Testis (tissue), 2 donors: ENCODE measurements at regions not wholly inside any gene's neighbourhood (a gene's known extent, or its start where the extent isn't known, plus 50 kb on each side); places are given as distances from the start of the nearest gene placed in this dataset.

ENCODE experiments used
- DNase-seq: peaks from one replicate; pipeline ENCODE4 v3.0.0-alpha.2; 2019
- H3K27ac ChIP-seq, 2 donors: fragments of 200-600 bp; sonication (generic); one replicate each; pipeline ENCODE4 v1.5.1; 2019
- H3K27me3 ChIP-seq: fragments of 200-600 bp; sonication (generic); one replicate; pipeline ENCODE4 v1.5.1; 2019
- H3K36me3 ChIP-seq: fragments of 200-600 bp; sonication (generic); one replicate; pipeline ENCODE4 v1.5.1; 2017; ENCODE audit warnings: low read depth; ENCODE audit errors: missing control alignments
- H3K4me1 ChIP-seq: fragments of 200-600 bp; sonication (generic); one replicate; pipeline ENCODE4 v1.5.1; 2019
- H3K4me3 ChIP-seq, 2 donors: fragments of 200-600 bp; sonication (generic); one replicate each; pipeline ENCODE4 v1.5.1; 2017 to 2019
- H3K9me3 ChIP-seq: fragments of 200-600 bp; sonication (generic); one replicate; pipeline ENCODE4 v1.5.1; 2017
- POLR2A ChIP-seq: fragments of 450-650 bp; IDR thresholded peaks from one replicate; pipeline ENCODE4 v1.6.1; 2017; ENCODE audit warnings: antibody characterized with exemption, mild to moderate bottlenecking, moderate library complexity
- WGBS, 2 donors: methylation state at CpG; one replicate each; pipeline ENCODE4 v1.1.5; 2018; 5-methylcytosine and 5-hydroxymethylcytosine counted together
- intact Hi-C: fragments of 100-400 bp; cut with DNase I; formaldehyde crosslinking; loops from one replicate; pipeline ENCODE4 v1.15.1; 2023; ENCODE audit warnings: low total_unique reads
- TF ChIP-seq, protein P1 (sequence below), 3 experiments: fragments of 450-650 bp in 2 of 3; fragments of 200-600 bp in 1 of 3; sonication (generic) in 1 of 3; IDR thresholded peaks; one replicate each; pipeline ENCODE4 v1.5.1; 2016 to 2019; ENCODE audit warnings: antibody characterized with exemption in 3 of 3, mild to moderate bottlenecking in 2 of 3, moderate library complexity in 1 of 3

DNA sequence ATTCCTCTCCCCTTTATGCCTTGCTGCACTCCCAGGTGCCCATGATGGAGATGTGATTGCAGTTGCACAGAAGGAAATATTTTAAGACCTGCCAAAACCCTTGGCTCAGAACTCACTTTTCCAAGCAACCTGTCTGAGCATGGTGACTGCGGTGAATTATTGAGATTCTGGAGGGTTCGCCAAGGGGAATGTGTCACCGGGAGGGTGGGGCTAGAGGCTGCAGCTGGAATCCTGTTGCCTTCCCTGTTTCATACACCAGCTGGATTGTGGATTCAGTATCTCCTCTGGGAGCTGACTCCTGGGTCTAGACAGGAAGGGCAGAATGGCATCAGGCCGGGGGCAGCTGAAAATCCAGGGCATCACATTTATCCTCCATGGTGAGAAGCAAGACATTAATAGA lies 527.2 kb downstream of the TMEM114 start:
- Histone ChIP-seq H3K4me3 (no peak overlapping the region), H3K9me3 (no peaks in the 10 kb centered on the region), H3K27ac (no peak overlapping the region), H3K27me3 (no peaks in the 10 kb centered on the region), H3K36me3 (no peaks in the 10 kb centered on the region), H3K4me1 (no peaks in the 10 kb centered on the region)
- intact Hi-C loops: no loop called here
- 59 to 73% methylated on average over 4 of the region's 4 CpGs for WGBS, 2 donors
- DNase-seq: no peak
- TF ChIP-seq, protein P1, sequence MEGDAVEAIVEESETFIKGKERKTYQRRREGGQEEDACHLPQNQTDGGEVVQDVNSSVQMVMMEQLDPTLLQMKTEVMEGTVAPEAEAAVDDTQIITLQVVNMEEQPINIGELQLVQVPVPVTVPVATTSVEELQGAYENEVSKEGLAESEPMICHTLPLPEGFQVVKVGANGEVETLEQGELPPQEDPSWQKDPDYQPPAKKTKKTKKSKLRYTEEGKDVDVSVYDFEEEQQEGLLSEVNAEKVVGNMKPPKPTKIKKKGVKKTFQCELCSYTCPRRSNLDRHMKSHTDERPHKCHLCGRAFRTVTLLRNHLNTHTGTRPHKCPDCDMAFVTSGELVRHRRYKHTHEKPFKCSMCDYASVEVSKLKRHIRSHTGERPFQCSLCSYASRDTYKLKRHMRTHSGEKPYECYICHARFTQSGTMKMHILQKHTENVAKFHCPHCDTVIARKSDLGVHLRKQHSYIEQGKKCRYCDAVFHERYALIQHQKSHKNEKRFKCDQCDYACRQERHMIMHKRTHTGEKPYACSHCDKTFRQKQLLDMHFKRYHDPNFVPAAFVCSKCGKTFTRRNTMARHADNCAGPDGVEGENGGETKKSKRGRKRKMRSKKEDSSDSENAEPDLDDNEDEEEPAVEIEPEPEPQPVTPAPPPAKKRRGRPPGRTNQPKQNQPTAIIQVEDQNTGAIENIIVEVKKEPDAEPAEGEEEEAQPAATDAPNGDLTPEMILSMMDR (IDR thresholded peaks at IDR 0.05): no peak
- no peak for TF ChIP-seq POLR2A

- DNase-seq: no peak
- no peaks in the 10 kb centered on the region for H3K36me3 ChIP-seq
- no peak overlapping the region for H3K4me3 ChIP-seq
- no peak overlapping the region for H3K27ac ChIP-seq
- H3K4me1 ChIP-seq: no peaks in the 10 kb centered on the region
- H3K9me3 ChIP-seq: no peaks in the 10 kb centered on the region
- TF ChIP-seq, protein P1 (IDR thresholded peaks at IDR 0.05): no peak
- no peak for TF ChIP-seq POLR2A
- no peaks in the 10 kb centered on the region for H3K27me3 ChIP-seq
- 85 to 86% methylated on average over 9 of the region's 9 CpGs for WGBS, 2 donors
- intact Hi-C loops: no loop called here
Observed at GRCh38 chr16:8062677-8063076, 527.6 kb downstream of the TMEM114 start.

DNA sequence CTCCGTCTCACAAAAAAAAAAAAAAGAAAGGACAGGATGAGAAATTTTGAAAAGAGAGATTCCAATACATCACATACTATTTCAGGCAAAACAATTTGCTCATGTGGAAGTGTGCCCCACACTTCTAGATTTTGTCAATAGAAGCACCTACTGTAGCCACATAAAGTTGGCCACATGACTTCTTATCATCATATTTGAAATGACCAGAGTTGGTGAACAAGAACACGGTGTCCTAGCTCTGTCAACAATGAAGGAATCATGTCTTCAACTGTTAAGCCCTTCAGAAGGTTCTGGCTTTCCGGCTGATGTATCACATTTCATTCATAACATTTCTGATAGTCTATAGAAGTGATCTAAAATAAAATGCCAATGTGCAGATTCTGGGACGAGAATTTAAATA lies 534.5 kb downstream of the TMEM114 start:
- intact Hi-C loops: no loop called here
- 72 to 77% methylated on average over 4 of the region's 4 CpGs for WGBS, 2 donors
- H3K4me1 ChIP-seq: no peaks in the 10 kb centered on the region

DNA sequence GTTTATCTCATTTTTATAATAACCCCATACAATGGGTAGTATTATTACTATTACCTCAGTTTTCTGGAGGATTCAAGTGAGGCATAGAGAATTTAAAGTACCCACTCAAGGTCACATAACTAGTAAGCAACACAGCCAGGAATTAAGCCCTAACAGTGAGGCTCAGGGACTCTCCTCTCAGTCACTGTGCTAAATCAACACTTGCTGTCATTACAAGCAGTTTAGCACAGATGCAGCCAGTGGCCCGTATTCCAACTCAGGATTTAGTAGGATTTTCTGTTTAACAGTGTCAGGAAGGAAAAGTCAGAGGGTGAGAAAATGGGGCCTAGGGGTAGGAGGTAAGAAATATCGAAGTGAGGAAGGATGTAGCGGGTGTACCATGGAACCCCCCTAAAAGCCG lies 536.9 kb downstream of the TMEM114 start:
- DNase-seq: no peak
- Histone ChIP-seq H3K27me3 (no peaks in the 10 kb centered on the region), H3K36me3 (no peaks in the 10 kb centered on the region), H3K27ac (no peak overlapping the region), H3K9me3 (no peaks in the 10 kb centered on the region), H3K4me1 (no peaks in the 10 kb centered on the region), H3K4me3 (no peak overlapping the region)
- intact Hi-C loops: no loop called here
- 77 to 87% methylated on average over 4 of the region's 4 CpGs for WGBS, 2 donors
- no peak for TF ChIP-seq POLR2A
- TF ChIP-seq, protein P1 (IDR thresholded peaks at IDR 0.05): no peak

More for the DNA sequence above, 534.5 kb downstream of the TMEM114 start:
- no peaks in the 10 kb centered on the region for H3K9me3 ChIP-seq
- DNase-seq: no peak
- H3K27ac ChIP-seq: no peak overlapping the region
- H3K4me3 ChIP-seq: no peak overlapping the region
- TF ChIP-seq POLR2A: no peak
- TF ChIP-seq, protein P1 (IDR thresholded peaks at IDR 0.05): no peak
- H3K27me3 ChIP-seq: no peaks in the 10 kb centered on the region
- H3K36me3 ChIP-seq: no peaks in the 10 kb centered on the region

- Histone ChIP-seq H3K4me1 (no peaks in the 10 kb centered on the region), H3K27ac (no peak overlapping the region), H3K36me3 (no peaks in the 10 kb centered on the region), H3K9me3 (no peaks in the 10 kb centered on the region), H3K4me3 (no peak overlapping the region), H3K27me3 (no peaks in the 10 kb centered on the region)
- 80 to 84% methylated on average over 4 of the region's 4 CpGs for WGBS, 2 donors
- intact Hi-C loops: no loop called here
- no peak for DNase-seq
- no peak for TF ChIP-seq POLR2A
- TF ChIP-seq, protein P1 (IDR thresholded peaks at IDR 0.05): no peak
Observed at GRCh38 chr16:8048433-8048832, 541.9 kb downstream of the TMEM114 start.
